PC-3 (cell line): ENCODE measurements at regions not wholly inside any gene's neighbourhood (a gene's known extent, or its start where the extent isn't known, plus 50 kb on each side); places are given as distances from the start of the nearest gene placed in this dataset.

Source experiments
- ATAC-seq: fragments of 200-7000 bp; cut with Tn5 transposase; 2 replicates; pipeline ENCODE4 v1.9.1; 2020; ENCODE audit warnings: mild to moderate bottlenecking, moderate library complexity
- BruUV-seq: library from RNA; stranded (reverse); fragments of 400-500 nt; replicated peaks from 2 replicates; lab custom pipeline; 2021; lab: Mats Ljungman, UMichigan
- CTCF ChIA-PET: fragments of 300-600 bp; sonication (Branson Sonifier 250); formaldehyde crosslinking; loops from one replicate; lab custom pipeline; 2022; ENCODE audit warnings: antibody characterized with exemption; lab: Charles Lee
- POLR2A ChIA-PET: fragments of 300-600 bp; sonication (Branson Sonifier 250); formaldehyde crosslinking; loops from one replicate; lab custom pipeline; 2022; ENCODE audit warnings: antibody characterized with exemption; ENCODE audit not compliant: unreplicated experiment; lab: Charles Lee
- DNase-seq: peaks from one replicate; pipeline ENCODE4 v3.0.0-alpha.2; 2015
- H2AFZ ChIP-seq: fragments of 300-600 bp; sonication (generic); 2 replicates; pipeline ENCODE4 v1.6.0; 2016; ENCODE audit warnings: antibody characterized with exemption, low read length
- H3F3A ChIP-seq: fragments of 300-600 bp; sonication (generic); one replicate; pipeline ENCODE4 v1.6.0; 2017; ENCODE audit warnings: antibody characterized with exemption, low read length, control low read depth, mild to moderate bottlenecking; ENCODE audit not compliant: unreplicated experiment
- H3K27ac ChIP-seq: fragments of 300-600 bp; sonication (generic); 2 replicates; pipeline ENCODE4 v1.5.1; 2016; ENCODE audit warnings: mild to moderate bottlenecking, low read length
- H3K27me3 ChIP-seq: fragments of 300-600 bp; sonication (generic); 2 replicates; pipeline ENCODE4 v1.6.1; 2016; ENCODE audit warnings: low read length, mixed read lengths
- H3K36me3 ChIP-seq: fragments of 300-600 bp; sonication (generic); 2 replicates; pipeline ENCODE4 v1.6.1; 2016; ENCODE audit warnings: low read depth, mixed run types, low read length, mixed read lengths
- H3K4me1 ChIP-seq: fragments of 300-600 bp; sonication (generic); 2 replicates; pipeline ENCODE4 v1.5.1; 2016; ENCODE audit warnings: low read length; ENCODE audit not compliant: insufficient read depth
- H3K4me2 ChIP-seq: fragments of 300-600 bp; sonication (generic); 2 replicates; pipeline ENCODE4 v1.6.0; 2016; ENCODE audit warnings: low read length
- H3K4me3 ChIP-seq: fragments of 300-600 bp; sonication (generic); 2 replicates; pipeline ENCODE4 v1.5.1; 2016; ENCODE audit warnings: mild to moderate bottlenecking, low read length, mixed read lengths
- H3K79me2 ChIP-seq: fragments of 300-600 bp; sonication (generic); 2 replicates; pipeline ENCODE4 v1.6.1; 2017; ENCODE audit warnings: low read length, mixed read lengths
- H3K9ac ChIP-seq: fragments of 300-600 bp; sonication (generic); 2 replicates; pipeline ENCODE4 v1.6.0; 2016; ENCODE audit warnings: mild to moderate bottlenecking, low read length
- H3K9me2 ChIP-seq: fragments of 300-600 bp; sonication (generic); replicated peaks from 2 replicates; pipeline ENCODE4 v1.6.1; 2016; ENCODE audit warnings: mixed run types, low read length, mixed read lengths
- H3K9me3 ChIP-seq: fragments of 300-600 bp; sonication (generic); 2 replicates; pipeline ENCODE4 v1.6.1; 2016; ENCODE audit warnings: low read length, mixed read lengths
- H4K20me1 ChIP-seq: fragments of 300-600 bp; sonication (generic); 2 replicates; pipeline ENCODE4 v1.6.1; 2016; ENCODE audit warnings: low read length, mixed read lengths
- CTCF ChIP-seq: fragments of 300-600 bp; sonication (generic); conservative IDR thresholded peaks from 2 replicates; pipeline ENCODE4 v1.5.1; 2017; ENCODE audit warnings: antibody characterized with exemption, low read depth, mild to moderate bottlenecking, low read length
- EZH2 ChIP-seq: fragments of 300-600 bp; sonication (generic); IDR thresholded peaks from one replicate; pipeline ENCODE4 v1.6.1; 2017; ENCODE audit warnings: antibody characterized with exemption, mild to moderate bottlenecking, low read length; ENCODE audit not compliant: unreplicated experiment
- EZH2phosphoT487 ChIP-seq: fragments of 300-600 bp; sonication (generic); IDR thresholded peaks from 2 replicates; pipeline ENCODE4 v1.6.1; 2018; ENCODE audit warnings: mild to moderate bottlenecking, antibody characterized with exemption, low read length, borderline replicate concordance
- intact Hi-C: fragments of 100-400 bp; cut with micrococcal nuclease; formaldehyde crosslinking; loops from 2 replicates; pipeline ENCODE4 v1.9.0; 2023

GRCh38 chr2:66034467-66034866, 400.5 kb upstream of the MEIS1 start:
- no peaks in the 10 kb centered on the region for H3K9me2 ChIP-seq

GRCh38 chr2:66032226-66032775, 402.6 kb upstream of the MEIS1 start:
- ATAC-seq, result no peak
- ChIA-PET POLR2A (no interaction called here), CTCF (no interaction called here)
- no peaks in the 10 kb centered on the region for H3K9me2 ChIP-seq
- intact Hi-C loops, result no loop called here
- peaks cover 6% of the 10 kb centered on the region; the same call in 1 of the 2 replicates for H3K27me3 ChIP-seq
- no peaks in the 10 kb centered on the region for H4K20me1 ChIP-seq
- no peak overlapping the region for H3K4me3 ChIP-seq
- no peak overlapping the region for H3K4me2 ChIP-seq
- no peak overlapping the region for H2AFZ ChIP-seq
- no peak for DNase-seq
- H3K36me3 ChIP-seq, result no peaks in the 10 kb centered on the region
- no peaks in the 10 kb centered on the region for H3K9me3 ChIP-seq
- H3K27ac ChIP-seq, result no peak overlapping the region
- no TSS peak for BruUV-seq
- no peaks in the 10 kb centered on the region for H3K79me2 ChIP-seq
- no peak overlapping the region for H3K9ac ChIP-seq
- TF ChIP-seq CTCF (no peak), EZH2phosphoT487 (no peak), EZH2 (no peak)
- no peaks in the 10 kb centered on the region for H3F3A ChIP-seq
- H3K4me1 ChIP-seq, result no peaks in the 10 kb centered on the region

More at GRCh38 chr2:66034467-66034866, 400.5 kb upstream of the MEIS1 start:
- H3K4me1 ChIP-seq, result no peaks in the 10 kb centered on the region
- no peaks in the 10 kb centered on the region for H3F3A ChIP-seq
- CTCF ChIA-PET, result interaction anchor here (0.6 kb wide), 1 partner anchor 103 kb away, joined by 3 read pairs; no protein-coding TSS in a partner anchor
- no peaks in the 10 kb centered on the region for H3K36me3 ChIP-seq
- intact Hi-C loops, result no loop called here
- no peaks in the 10 kb centered on the region for H3K79me2 ChIP-seq
- H3K27me3 ChIP-seq, result peaks cover 22% of the 10 kb centered on the region; the same call in 1 of the 2 replicates
- TF ChIP-seq CTCF, result no peak
- no peak for TF ChIP-seq EZH2
- no peak for TF ChIP-seq EZH2phosphoT487
- DNase-seq (no peak), ATAC-seq (no peak)
- no peak overlapping the region for H3K9ac ChIP-seq
- no peak overlapping the region for H3K4me3 ChIP-seq
- H2AFZ ChIP-seq, result no peak overlapping the region
- no peaks in the 10 kb centered on the region for H4K20me1 ChIP-seq
- no TSS peak for BruUV-seq
- H3K4me2 ChIP-seq, result no peak overlapping the region
- POLR2A ChIA-PET, result no interaction called here
- no peaks in the 10 kb centered on the region for H3K9me3 ChIP-seq
- no peak overlapping the region for H3K27ac ChIP-seq

GRCh38 chr2:66031236-66031635, 403.7 kb upstream of the MEIS1 start:
- H3K9ac ChIP-seq, result no peak overlapping the region
- intact Hi-C loops, result no loop called here
- ChIA-PET CTCF (no interaction called here), POLR2A (no interaction called here)
- BruUV-seq, result no TSS peak
- no peaks in the 10 kb centered on the region for H3K9me3 ChIP-seq
- H3K79me2 ChIP-seq, result no peaks in the 10 kb centered on the region
- no peaks in the 10 kb centered on the region for H3F3A ChIP-seq
- no peaks in the 10 kb centered on the region for H4K20me1 ChIP-seq
- ATAC-seq, result no peak
- no peaks in the 10 kb centered on the region for H3K9me2 ChIP-seq
- no peak for DNase-seq
- H3K27ac ChIP-seq, result no peak overlapping the region
- TF ChIP-seq EZH2phosphoT487 (no peak), EZH2 (no peak), CTCF (no peak)
- no peaks in the 10 kb centered on the region for H3K4me1 ChIP-seq
- H2AFZ ChIP-seq, result no peak overlapping the region
- H3K27me3 ChIP-seq, result peaks cover 13% of the 10 kb centered on the region; the same call in 1 of the 2 replicates
- H3K36me3 ChIP-seq, result no peaks in the 10 kb centered on the region
- H3K4me3 ChIP-seq, result no peak overlapping the region
- H3K4me2 ChIP-seq, result no peak overlapping the region
